ENCODE measurements at regions not wholly inside any gene's neighbourhood (a gene's known extent, or its start where the extent isn't known, plus 50 kb on each side); places are given as distances from the start of the nearest gene placed in this dataset.
"Not testable (repeated sequence)": the region's sequence is repeated elsewhere in the genome, so short reads cannot be mapped to it uniquely, and the experiment has no call there.

GRCh38 chr7:113775804-113776203 lies 143.0 kb downstream of the PPP1R3A start:
- no peak for DNase-seq

GRCh38 chr7:113775401-113775800 lies 143.4 kb downstream of the PPP1R3A start:
- DNase-seq = no peak

GRCh38 chr7:113774182-113774807 lies 144.5 kb downstream of the PPP1R3A start:
- DNase-seq = no peak

GRCh38 chr7:113770146-113770738 lies 148.6 kb downstream of the PPP1R3A start:
- no peak for DNase-seq

DNA sequence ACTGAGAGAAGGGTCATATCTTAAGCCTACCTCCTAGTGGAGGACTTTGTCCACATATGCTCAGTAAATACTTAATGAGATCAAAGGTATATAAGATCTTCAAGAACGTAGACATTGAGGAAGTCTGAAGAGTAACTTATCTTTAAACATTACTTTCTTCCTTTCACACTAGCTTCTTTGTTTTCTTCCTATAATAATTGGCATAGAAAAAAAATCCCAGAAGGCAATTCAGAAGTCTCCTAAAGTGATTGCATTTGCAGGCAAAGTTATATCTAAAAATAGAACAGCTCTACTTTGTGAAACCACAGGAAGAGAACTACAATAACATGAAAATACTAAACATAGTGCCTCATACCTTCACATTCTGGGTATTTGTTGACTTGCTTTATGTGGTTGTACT lies 150.4 kb downstream of the PPP1R3A start:
- DNase-seq = no peak

DNA sequence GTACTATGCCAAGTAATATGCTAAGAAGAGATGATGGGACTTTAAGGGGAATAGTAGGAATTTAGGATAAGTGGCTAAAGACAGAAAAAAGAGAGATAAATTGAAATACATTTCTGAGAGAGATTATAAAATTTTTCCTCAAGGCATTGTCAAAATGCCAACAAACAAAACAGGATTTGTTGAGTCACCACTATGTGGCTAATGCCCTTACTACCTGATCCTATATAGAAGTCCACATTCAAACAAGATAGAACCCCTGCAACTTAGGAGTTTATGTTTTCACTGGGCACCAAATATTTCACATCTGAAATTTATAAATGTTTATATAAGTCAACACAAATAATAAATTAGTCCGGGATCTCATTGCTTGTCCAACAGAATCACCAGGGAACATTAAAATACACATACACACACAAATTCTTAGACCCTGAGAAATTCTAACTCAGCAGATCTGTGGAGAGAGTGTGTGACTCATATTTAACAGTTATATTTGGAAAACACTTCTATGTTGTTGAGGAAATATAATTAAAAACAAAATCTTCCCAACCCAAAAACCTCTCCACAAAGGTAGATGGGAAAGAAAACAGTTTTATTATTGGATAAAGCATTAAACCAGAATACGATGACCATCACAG lies 154.3 kb downstream of the PPP1R3A start:
- DNase-seq = no peak

- no peak for DNase-seq
Measured at GRCh38 chr7:113763226-113763625, 155.6 kb downstream of the PPP1R3A start.

- no peak for DNase-seq
Measured at GRCh38 chr7:113756250-113756649, 162.6 kb downstream of the PPP1R3A start.

DNA sequence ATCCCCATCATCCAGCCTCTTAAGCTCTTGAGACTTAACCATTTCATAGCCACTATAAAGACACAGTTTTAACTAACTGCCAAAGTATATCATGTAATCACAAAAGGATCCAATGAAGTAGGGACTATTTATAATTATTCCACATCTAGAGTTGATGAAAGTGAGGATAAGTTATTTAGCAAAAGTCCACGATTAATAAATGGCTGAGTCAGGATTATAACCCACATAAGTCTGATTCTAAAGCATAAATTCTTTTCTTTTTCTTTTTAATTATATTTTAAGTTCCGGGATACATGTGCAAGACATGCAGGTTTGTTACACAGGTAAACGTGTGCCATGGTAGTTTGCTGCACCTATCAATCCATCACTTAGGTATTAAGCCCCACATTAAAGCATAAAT lies 166.1 kb downstream of the PPP1R3A start:
- DNase-seq = no peak

GRCh38 chr7:113752289-113752688 lies 166.5 kb downstream of the PPP1R3A start:
- no peak for DNase-seq

DNA sequence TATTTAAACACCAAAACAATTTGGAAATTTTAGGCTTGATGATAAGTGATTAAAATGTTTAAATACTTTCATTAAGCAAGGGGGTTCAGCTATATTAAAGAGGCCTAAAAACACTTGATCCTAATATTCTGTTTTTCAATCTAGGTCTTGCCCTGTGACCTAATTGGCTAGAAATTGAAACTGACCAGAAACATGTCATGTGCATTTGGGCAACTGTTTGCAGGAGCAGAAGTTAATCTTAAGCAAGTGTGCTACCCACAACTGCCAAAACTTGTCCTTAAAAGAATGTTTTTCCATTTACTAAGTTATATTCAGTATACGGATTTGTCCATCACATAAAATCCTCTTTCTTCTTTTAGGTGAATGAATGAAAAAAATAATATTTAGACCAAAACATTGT lies 167.3 kb downstream of the PPP1R3A start:
- DNase-seq = no peak

DNA sequence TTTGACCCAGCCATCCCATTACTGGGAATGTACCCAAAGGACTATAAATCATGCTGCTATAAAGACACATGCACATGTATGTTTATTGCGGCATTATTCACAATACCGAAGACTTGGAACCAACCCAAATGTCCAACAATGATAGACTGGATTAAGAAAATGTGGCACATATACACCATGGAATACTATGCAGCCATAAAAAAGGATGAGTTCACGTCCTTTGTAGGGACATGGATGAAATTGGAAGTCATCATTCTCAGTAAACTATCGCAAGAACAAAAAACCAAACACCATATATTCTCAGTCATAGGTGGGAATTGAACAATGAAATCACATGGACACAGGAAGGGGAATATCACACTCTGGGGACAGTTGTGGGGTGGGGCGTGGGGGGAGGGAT lies 170.4 kb downstream of the PPP1R3A start:
- DNase-seq = not testable (repeated sequence)

DNA sequence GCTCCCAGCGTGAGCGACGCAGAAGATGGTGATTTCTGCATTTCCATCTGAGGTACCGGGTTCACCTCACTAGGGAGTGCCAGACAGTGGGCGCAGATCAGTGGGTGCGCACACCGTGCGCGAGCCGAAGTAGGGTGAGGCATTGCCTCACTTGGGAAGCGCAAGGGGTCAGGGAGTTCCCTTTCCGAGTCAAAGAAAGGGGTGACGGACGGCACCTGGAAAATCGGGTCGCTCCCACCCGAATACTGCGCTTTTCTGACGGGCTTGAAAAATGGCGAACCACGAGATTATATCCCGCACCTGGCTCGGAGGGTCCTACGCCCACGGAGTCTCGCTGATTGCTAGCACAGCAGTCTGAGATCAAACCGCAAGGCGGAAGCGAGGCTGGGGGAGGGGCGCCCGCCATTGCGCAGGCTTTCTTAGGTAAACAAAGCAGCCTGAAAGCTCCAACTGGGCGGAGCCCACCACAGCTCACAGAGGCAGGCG lies 175.8 kb downstream of the PPP1R3A start:
- not testable (repeated sequence) for DNase-seq

DNA sequence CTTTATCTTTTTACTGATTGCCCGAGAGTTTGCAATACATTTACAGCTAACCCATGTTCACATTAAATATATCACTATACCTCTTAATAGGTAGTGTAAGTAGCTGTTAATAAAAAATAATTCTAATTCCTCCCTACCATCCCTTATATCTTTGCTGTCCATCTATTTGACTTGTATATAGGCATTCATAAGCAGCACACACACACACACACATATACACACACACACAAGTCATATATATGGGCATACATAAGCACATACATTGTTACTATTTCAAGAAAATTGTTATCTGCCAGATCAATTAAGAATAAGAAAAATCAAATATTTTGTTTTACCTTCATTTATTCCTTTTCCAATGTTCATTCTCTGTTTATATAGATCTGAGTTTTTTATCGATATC lies 176.4 kb downstream of the PPP1R3A start:
- DNase-seq = no peak

DNA sequence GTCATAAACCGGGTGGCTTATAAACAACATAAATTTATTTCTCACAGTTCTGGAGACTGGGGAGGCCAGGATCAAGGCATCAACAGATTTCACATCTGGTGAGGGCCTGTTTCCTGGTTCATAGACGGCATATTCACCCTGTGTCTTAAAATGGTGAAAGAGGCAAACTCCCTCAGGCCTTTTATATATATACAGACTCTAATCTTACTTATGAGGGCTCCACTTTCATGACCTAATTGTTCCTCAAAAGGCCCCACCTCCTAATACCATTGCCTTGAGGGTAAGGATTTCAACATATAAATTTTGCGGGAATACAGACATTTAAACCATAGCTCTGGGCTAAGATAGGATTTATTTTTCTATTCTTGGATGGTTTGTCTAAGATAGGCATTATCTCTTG lies 187.2 kb downstream of the PPP1R3A start:
- DNase-seq = no peak

- DNase-seq = no peak
Measured at GRCh38 chr7:113730309-113730955, 188.4 kb downstream of the PPP1R3A start.

DNA sequence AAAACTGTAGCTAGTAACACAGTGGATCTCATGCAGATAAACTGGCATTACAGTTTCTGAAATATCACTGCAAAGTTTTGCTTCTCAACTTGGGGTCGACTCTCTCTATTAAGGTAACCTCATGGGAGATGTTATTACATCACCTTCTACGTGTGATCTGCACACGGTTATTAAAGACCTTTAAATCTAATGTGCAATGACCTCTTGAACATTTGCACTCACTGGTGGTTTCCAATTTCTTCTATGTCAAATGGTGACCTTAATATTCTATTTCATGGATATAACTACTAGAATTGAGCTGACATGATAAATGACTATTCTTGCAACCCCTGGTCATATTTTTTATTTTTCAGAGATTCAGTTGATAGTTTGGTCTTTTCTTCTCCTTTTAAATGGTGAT lies 191.3 kb downstream of the PPP1R3A start:
- DNase-seq = no peak

DNA sequence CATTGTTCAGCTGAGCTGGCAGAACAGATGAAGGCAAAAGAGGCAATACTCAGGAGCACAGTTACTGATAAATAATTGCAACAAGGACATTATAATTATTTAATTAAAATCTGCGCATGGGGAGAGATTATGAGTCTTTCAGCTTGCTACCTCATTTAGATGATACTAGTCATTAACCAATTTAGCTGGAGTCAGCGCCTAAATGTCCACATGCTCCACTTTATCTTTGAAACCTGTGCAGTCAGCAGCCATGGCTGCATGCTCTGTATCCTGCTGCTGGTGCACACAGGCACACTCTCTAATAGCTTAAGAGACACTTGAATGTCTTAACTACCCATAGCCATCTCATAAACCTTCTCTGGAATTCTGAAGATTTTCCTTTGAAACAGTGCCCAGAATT lies 196.8 kb downstream of the PPP1R3A start:
- DNase-seq = no peak

GRCh38 chr7:113717739-113718138 lies 201.1 kb downstream of the PPP1R3A start:
- DNase-seq = no peak

GRCh38 chr7:113715981-113716856 lies 202.6 kb downstream of the PPP1R3A start:
- DNase-seq = no peak

- DNase-seq = no peak
Measured at GRCh38 chr7:113715262-113715661, 203.5 kb downstream of the PPP1R3A start.

DNA sequence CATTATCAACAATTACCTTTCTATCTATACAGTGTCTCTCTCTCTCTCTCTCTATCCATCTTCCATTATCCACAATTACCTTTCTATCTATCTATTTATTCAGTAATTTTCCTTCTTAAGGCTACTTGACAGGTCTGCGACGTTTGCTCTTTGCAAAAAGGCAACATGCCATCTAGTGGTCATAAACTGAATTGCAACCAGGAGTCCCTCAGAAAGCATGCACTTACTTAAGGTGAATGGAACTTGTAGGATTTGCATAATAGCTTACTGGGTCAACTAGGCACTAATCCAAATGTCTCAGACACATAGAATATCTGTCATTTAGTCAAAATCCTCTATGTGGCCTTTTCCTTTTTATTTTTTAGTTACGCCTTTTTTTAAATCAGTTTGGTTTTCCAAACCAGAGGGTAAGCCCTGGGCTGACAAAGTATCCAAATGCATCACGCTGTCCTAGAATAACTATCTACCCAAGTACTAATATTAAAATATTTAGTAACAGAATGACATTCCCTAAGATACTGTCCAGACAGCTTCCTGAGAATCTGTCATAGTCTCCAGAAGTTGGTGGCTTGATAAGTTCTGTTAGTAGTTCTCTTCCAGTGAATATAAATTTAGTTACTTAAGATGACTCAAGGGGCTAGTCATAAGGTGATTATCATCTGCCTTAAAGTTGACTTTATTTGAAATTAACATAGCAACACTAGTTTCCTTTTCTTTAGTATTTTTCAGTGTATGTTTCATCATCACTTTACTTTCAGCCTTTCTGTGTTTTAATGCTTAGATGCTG lies 208.3 kb downstream of the PPP1R3A start:
- DNase-seq = peak; percentile 15
